KBM-7 (cell line): ENCODE measurements at regions not wholly inside any gene's neighbourhood (a gene's known extent, or its start where the extent isn't known, plus 50 kb on each side); places are given as distances from the start of the nearest gene placed in this dataset.
"Not testable (repeated sequence)": the region's sequence is repeated elsewhere in the genome, so short reads cannot be mapped to it uniquely, and the experiment has no call there.

Experiments
- DNase-seq: peaks from one replicate; pipeline ENCODE4 v3.0.0-alpha.2; 2015
- in situ Hi-C: fragments of 300-500 bp; cut with MboI; formaldehyde crosslinking; loops from 2 replicates; pipeline ENCODE4 v1.14.3; 2020; ENCODE audit warnings: low sequenced_read_pairs, low pct_unique_long_range_greater_than_20kb, mixed read lengths

- DNase-seq, in situ Hi-C loops: not testable (repeated sequence)
These were observed 823.5 kb downstream of the TMEM121 start for GRCh38 chr14:106349678-106350457.

- in situ Hi-C loops, DNase-seq: not testable (repeated sequence)
These were observed 828.8 kb downstream of the TMEM121 start for GRCh38 chr14:106355007-106355791.

- in situ Hi-C loops, DNase-seq: not testable (repeated sequence)
These were observed 829.7 kb downstream of the TMEM121 start for GRCh38 chr14:106355881-106356642.

- in situ Hi-C loops, DNase-seq: not testable (repeated sequence)
These were observed 830.2 kb downstream of the TMEM121 start for GRCh38 chr14:106356643-106356930.

- in situ Hi-C loops, DNase-seq: not testable (repeated sequence)
These were observed 832.9 kb downstream of the TMEM121 start for GRCh38 chr14:106359157-106359887.

GRCh38 chr14:106365371-106365770 is 839.0 kb downstream of the TMEM121 start:
- DNase-seq, in situ Hi-C loops: not testable (repeated sequence)

GRCh38 chr14:106365894-106366293 is 839.5 kb downstream of the TMEM121 start:
- in situ Hi-C loops, DNase-seq: not testable (repeated sequence)

GRCh38 chr14:106366971-106367370 is 840.6 kb downstream of the TMEM121 start:
- in situ Hi-C loops, DNase-seq: not testable (repeated sequence)

GRCh38 chr14:106369456-106369855 is 843.1 kb downstream of the TMEM121 start:
- in situ Hi-C loops, DNase-seq: not testable (repeated sequence)

GRCh38 chr14:106372870-106373652 is 846.7 kb downstream of the TMEM121 start:
- in situ Hi-C loops: no loop called here
- peak; percentile 67 for DNase-seq

GRCh38 chr14:106373653-106374110 is 847.3 kb downstream of the TMEM121 start:
- in situ Hi-C loops, DNase-seq: not testable (repeated sequence)

GRCh38 chr14:106377432-106377831 is 851.0 kb downstream of the TMEM121 start:
- DNase-seq: no peak
- in situ Hi-C loops: no loop called here

GRCh38 chr14:106378191-106378590 is 851.8 kb downstream of the TMEM121 start:
- in situ Hi-C loops: no loop called here
- DNase-seq: peak; percentile 53

- in situ Hi-C loops: no loop called here
- no peak for DNase-seq
These were observed 854.4 kb downstream of the TMEM121 start for GRCh38 chr14:106380740-106381139.

GRCh38 chr14:106389186-106389585 is 862.8 kb downstream of the TMEM121 start:
- in situ Hi-C loops, DNase-seq: not testable (repeated sequence)

- no peak for DNase-seq
- in situ Hi-C loops: no loop called here
These were observed 864.0 kb downstream of the TMEM121 start for GRCh38 chr14:106390401-106390800.

- DNase-seq: no peak
- in situ Hi-C loops: no loop called here
These were observed 864.6 kb downstream of the TMEM121 start for GRCh38 chr14:106390947-106391346.

- DNase-seq: no peak
- in situ Hi-C loops: no loop called here
These were observed 867.4 kb downstream of the TMEM121 start for GRCh38 chr14:106393742-106394141.
